Omental fat pad (tissue), 3 donors: ENCODE measurements at regions not wholly inside any gene's neighbourhood (a gene's known extent, or its start where the extent isn't known, plus 50 kb on each side); places are given as distances from the start of the nearest gene placed in this dataset.

Experiments
- ATAC-seq: fragments of 150-250 bp; one replicate; pipeline ENCODE4 v1.9.1; 2016; ENCODE audit warnings: mild to moderate bottlenecking, moderate library complexity; ENCODE audit not compliant: low FRiP score
- DNase-seq: peaks from one replicate; pipeline ENCODE4 v3.0.0-alpha.2; 2019; ENCODE audit warnings: low spot score
- TF ChIP-seq, protein P1 (sequence below), 3 donors: fragments of 450-650 bp; IDR thresholded peaks; one replicate each; pipeline ENCODE4 v1.5.1; 2016 to 2017; ENCODE audit warnings: antibody characterized with exemption in 3 of 3, mild to moderate bottlenecking in 3 of 3, moderate library complexity in 2 of 3

DNA sequence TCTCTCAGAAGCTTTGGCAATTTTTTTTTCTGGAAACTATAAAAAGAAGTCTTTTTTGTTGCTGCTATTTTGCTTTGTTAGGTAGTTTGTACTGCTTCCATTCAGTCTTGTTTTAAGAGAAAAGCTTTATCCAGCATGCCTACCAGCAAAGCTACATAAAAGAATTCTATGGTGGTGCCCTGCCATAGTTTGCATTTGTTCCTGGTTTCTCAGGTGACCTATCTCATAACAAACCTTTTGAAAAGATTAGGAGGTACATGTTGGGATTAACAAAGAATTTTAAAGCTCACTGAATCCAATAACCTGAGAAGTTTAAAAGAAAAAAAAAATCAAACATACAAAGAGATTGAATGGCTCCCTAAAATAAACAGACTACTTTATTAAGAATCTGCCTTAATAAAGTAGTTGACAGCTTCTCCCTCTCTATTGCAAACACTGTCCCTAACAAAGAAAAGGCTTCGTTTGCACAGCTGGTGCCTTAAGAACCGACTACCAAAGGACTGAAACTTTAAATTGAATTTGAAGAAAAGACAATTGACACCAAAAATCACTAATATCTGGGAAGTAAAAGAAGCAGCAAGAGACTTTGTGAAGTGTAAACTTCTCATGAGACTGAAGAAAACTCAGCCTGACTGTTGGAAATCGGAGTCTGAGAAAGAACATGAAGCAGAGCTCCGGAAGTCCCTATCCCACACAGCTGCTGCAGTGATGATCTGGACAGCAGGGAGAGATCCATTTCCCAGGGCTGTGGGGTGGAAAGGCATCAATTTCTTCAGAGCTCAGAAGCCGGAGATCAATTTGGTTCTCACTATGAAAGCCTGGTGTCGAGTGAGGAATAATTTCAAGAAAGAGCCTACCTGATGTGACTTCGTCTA lies 102.7 kb upstream of the PLEKHA5 start:
- DNase-seq (no peak), ATAC-seq (no peak)
- TF ChIP-seq, protein P1, sequence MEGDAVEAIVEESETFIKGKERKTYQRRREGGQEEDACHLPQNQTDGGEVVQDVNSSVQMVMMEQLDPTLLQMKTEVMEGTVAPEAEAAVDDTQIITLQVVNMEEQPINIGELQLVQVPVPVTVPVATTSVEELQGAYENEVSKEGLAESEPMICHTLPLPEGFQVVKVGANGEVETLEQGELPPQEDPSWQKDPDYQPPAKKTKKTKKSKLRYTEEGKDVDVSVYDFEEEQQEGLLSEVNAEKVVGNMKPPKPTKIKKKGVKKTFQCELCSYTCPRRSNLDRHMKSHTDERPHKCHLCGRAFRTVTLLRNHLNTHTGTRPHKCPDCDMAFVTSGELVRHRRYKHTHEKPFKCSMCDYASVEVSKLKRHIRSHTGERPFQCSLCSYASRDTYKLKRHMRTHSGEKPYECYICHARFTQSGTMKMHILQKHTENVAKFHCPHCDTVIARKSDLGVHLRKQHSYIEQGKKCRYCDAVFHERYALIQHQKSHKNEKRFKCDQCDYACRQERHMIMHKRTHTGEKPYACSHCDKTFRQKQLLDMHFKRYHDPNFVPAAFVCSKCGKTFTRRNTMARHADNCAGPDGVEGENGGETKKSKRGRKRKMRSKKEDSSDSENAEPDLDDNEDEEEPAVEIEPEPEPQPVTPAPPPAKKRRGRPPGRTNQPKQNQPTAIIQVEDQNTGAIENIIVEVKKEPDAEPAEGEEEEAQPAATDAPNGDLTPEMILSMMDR (IDR thresholded peaks at IDR 0.05), result no peak

DNA sequence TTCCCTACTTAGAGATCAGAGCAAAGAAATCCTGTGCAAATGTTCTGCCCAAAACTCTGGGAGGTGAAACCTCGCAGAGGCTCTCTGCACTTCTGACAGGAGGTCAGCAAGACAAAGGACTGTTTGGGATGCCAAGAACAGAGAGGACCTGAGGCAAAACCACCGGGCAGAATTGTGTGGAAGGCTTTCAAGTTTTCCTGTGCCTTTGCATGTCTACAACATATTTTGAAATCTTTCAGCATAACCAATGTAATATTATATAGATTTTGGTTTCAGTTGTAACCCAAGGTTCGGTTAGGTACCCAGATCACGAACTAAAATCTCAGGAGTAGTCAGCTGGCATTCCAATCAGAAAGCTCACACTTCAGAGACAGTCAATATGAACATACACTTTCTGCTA lies 99.4 kb upstream of the PLEKHA5 start:
- DNase-seq (no peak), ATAC-seq (no peak)
- TF ChIP-seq, protein P1 (IDR thresholded peaks at IDR 0.05), result no peak

DNA sequence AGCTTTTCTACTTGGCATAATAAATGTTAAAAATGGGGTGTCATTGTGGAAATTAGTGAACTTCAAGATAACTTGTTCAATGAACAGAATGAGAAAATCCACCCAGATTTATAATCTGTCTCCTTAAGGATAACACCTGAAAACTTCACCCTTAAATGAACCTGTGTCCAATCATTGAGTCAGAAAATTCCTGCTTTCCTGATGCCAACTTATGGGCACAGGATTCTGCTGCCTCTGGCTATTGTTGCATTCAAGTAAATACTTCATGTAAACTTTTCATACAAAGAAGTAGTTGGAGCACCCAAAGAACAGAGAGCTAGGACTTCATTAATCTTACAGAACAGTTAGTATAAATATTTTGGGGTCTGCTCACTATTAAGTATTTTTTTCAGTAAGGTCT lies 98.9 kb upstream of the PLEKHA5 start:
- ATAC-seq, result no peak
- TF ChIP-seq, protein P1 (IDR thresholded peaks at IDR 0.05), result no peak
- DNase-seq, result no peak

DNA sequence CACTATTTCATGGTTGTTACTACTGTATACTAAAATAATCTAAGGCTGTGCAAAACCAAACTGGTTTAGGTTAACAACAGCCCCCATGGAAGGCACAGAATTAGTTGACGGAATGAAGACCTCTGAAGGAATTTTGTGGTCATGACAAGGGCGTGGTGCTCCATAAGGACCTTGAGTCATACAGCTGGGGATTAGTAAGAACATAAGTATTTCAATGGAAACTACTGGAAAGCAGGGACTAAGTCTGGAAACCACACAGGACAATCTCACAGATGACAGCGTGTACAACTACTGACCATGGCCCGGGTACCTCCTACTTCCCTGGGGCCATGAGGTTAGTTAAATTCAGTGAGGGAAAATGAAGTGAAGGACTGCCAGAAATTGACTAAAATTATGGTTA lies 98.5 kb upstream of the PLEKHA5 start:
- DNase-seq (no peak), ATAC-seq (no peak)
- TF ChIP-seq, protein P1 (IDR thresholded peaks at IDR 0.05), result no peak

DNA sequence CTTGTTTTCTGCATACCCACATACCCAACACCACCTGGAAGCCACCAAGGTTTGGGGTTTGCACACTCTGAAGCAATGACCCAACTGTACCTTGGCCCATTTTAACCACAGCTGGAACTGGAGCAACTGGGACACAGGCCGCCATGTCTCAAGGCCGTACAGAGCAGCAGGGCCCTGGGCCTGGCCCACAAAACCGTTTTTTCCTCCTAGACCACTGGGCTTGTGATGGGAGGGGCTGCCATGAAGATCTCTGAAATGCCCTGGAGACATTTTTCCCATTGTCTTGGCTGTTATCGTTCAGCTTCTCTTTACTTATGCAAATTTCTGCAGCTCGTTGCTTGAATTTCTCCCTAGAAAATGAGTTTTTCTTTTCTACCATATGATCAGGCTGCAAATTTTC lies 96.7 kb upstream of the PLEKHA5 start:
- TF ChIP-seq, protein P1 (IDR thresholded peaks at IDR 0.05), result no peak
- DNase-seq (no peak), ATAC-seq (no peak)

DNA sequence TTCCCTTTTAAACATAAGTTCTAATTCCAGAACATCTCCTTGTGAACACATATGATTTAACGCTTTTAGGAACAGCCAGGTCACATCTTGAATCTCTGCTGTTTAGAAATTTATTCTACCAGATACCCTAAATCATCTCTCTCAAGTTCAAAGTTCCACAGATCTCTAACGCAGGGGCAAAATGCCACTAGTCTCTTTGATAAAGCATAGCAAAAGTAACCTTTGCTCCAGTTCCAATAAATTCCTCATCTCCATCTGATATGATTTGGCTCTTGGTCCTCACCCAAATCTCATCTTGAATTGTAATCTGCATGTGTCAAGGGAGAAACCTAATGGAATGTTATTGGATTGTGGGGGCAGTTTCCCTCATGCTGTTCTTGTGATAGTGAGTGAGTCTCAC lies 96.3 kb upstream of the PLEKHA5 start:
- no peak for DNase-seq
- no peak for ATAC-seq
- TF ChIP-seq, protein P1 (IDR thresholded peaks at IDR 0.05), result no peak

DNA sequence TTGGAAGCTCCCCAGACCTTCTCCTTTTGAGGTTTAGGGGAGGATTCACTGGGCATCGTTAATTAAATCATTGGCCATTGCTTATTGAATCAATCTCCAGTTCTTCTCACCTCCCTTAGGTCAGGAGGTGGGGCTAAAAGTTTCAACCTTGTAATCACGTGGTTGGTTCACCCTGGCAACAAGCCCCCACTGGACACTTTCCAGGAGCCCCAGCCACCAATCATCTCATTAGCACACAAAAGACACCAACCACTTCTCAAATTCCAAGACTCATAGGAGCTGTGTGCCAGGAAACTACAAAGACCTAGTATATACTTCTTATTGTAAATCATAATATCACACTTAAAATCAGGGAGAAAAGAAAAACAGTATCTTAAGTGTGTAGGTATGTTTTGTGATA lies 94.6 kb upstream of the PLEKHA5 start:
- ATAC-seq, result no peak
- TF ChIP-seq, protein P1 (IDR thresholded peaks at IDR 0.05), result no peak
- DNase-seq, result no peak
